ENCODE measurements at regions not wholly inside any gene's neighbourhood (a gene's known extent, or its start where the extent isn't known, plus 50 kb on each side); places are given as distances from the start of the nearest gene placed in this dataset.

DNA sequence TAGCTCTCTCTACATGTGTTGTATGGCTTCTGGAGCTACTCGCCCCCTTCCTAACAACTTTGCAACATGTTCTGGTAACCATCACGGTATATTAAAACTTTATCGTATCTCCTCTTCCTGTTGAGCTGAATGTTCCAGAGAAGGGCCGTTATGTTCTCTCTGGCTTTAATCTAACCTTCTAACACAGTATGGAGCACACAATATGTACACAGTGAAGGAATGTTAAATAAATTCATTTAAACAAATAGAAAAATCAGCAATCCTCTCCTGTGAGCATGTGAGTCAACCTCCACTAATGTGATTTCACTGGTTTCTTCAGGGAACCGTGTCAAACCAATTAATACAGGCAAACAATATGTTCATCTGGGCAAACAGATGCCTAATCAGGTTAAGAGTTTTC is 319.5 kb upstream of the OR4E1 start:
- H3K79me2 ChIP-seq (ENCODE audit: low read length), result no peaks in the 10 kb centered on the region
- CTCF ChIA-PET, result interaction anchor here (0.5 kb wide), 1 partner anchor 22 kb away, joined by 3 read pairs; no protein-coding TSS in a partner anchor
- no peak for ATAC-seq
- no peaks in the 10 kb centered on the region for H4K20me1 ChIP-seq (ENCODE audit: low read length)
- no peak overlapping the region for H3K4me2 ChIP-seq (ENCODE audit: low read length)
- H3K9me2 ChIP-seq (replicated peaks; ENCODE audit: low read length), result no peaks in the 10 kb centered on the region
- no peak overlapping the region for H3K9ac ChIP-seq (ENCODE audit: low read length)
- no peak overlapping the region for H3K27ac ChIP-seq (ENCODE audit: low read length)
- H3K27me3 ChIP-seq (ENCODE audit: low read length), result peaks cover 17% of the 10 kb centered on the region
- intact Hi-C loops (cut with micrococcal nuclease), result no loop called here
- no peak overlapping the region for H3K4me3 ChIP-seq (ENCODE audit: low read length)
- H2AFZ ChIP-seq (ENCODE audit: low read length), result no peak overlapping the region
- H3K4me1 ChIP-seq (ENCODE audit: insufficient read depth, low read length), result no peaks in the 10 kb centered on the region
- no peaks in the 10 kb centered on the region for H3K36me3 ChIP-seq (ENCODE audit: low read depth, low read length)
- H3F3A ChIP-seq (ENCODE audit: low read length, unreplicated experiment), result no peaks in the 10 kb centered on the region
- DNase-seq, result no peak
- BruUV-seq (replicated peaks), result no TSS peak
- H3K9me3 ChIP-seq (ENCODE audit: low read length), result no peaks in the 10 kb centered on the region
- TF ChIP-seq, protein P1, sequence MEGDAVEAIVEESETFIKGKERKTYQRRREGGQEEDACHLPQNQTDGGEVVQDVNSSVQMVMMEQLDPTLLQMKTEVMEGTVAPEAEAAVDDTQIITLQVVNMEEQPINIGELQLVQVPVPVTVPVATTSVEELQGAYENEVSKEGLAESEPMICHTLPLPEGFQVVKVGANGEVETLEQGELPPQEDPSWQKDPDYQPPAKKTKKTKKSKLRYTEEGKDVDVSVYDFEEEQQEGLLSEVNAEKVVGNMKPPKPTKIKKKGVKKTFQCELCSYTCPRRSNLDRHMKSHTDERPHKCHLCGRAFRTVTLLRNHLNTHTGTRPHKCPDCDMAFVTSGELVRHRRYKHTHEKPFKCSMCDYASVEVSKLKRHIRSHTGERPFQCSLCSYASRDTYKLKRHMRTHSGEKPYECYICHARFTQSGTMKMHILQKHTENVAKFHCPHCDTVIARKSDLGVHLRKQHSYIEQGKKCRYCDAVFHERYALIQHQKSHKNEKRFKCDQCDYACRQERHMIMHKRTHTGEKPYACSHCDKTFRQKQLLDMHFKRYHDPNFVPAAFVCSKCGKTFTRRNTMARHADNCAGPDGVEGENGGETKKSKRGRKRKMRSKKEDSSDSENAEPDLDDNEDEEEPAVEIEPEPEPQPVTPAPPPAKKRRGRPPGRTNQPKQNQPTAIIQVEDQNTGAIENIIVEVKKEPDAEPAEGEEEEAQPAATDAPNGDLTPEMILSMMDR (conservative IDR thresholded peaks at IDR 0.05; ENCODE audit: low read depth, low read length), result no peak
- TF ChIP-seq EZH2phosphoT487 (IDR thresholded peaks at IDR 0.05; ENCODE audit: borderline replicate concordance, low read length), result no peak
- TF ChIP-seq EZH2 (IDR thresholded peaks at IDR 0.05; ENCODE audit: low read length, unreplicated experiment), result no peak
- POLR2A ChIA-PET (ENCODE audit: unreplicated experiment), result no interaction called here

DNA sequence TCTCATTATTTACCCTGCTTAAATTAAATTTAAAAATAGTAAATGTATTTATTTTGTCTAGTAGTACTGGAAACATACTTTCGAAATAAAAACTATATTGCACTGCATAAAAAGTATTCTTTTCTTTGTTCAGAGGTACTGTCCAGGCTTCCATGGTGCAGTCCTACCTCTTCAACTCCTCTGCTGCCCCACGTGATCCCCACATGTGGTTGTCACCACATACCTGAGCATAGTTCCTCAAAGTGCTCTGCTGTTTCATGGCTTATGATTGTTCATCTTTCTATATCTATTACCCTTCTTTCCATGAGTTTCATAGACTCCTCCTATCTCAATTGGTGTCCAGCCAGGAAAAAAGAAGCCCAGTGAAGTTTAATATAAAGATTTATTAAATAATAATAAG is 317.5 kb upstream of the OR4E1 start:
- DNase-seq (no peak), ATAC-seq (no peak)
- Histone ChIP-seq H3F3A (ENCODE audit: low read length, unreplicated experiment) (no peaks in the 10 kb centered on the region), H3K4me2 (ENCODE audit: low read length) (no peak overlapping the region), H3K9me2 (replicated peaks; ENCODE audit: low read length) (no peaks in the 10 kb centered on the region), H3K36me3 (ENCODE audit: low read depth, low read length) (no peaks in the 10 kb centered on the region), H3K9me3 (ENCODE audit: low read length) (no peaks in the 10 kb centered on the region), H2AFZ (ENCODE audit: low read length) (no peak overlapping the region), H3K4me3 (ENCODE audit: low read length) (no peak overlapping the region), H4K20me1 (ENCODE audit: low read length) (no peaks in the 10 kb centered on the region), H3K27me3 (ENCODE audit: low read length) (peaks cover 17% of the 10 kb centered on the region), H3K9ac (ENCODE audit: low read length) (no peak overlapping the region), H3K79me2 (ENCODE audit: low read length) (no peaks in the 10 kb centered on the region), H3K27ac (ENCODE audit: low read length) (no peak overlapping the region), H3K4me1 (ENCODE audit: insufficient read depth, low read length) (no peaks in the 10 kb centered on the region)
- CTCF ChIA-PET, result interaction anchor here (0.7 kb wide), 1 partner anchor 940 kb away, joined by 3 read pairs; no protein-coding TSS in a partner anchor
- no TSS peak for BruUV-seq (replicated peaks)
- intact Hi-C loops (cut with micrococcal nuclease), result no loop called here
- TF ChIP-seq, protein P1 (conservative IDR thresholded peaks at IDR 0.05; ENCODE audit: low read depth, low read length), result no peak
- TF ChIP-seq EZH2phosphoT487 (IDR thresholded peaks at IDR 0.05; ENCODE audit: borderline replicate concordance, low read length) (no peak), EZH2 (IDR thresholded peaks at IDR 0.05; ENCODE audit: low read length, unreplicated experiment) (no peak)
- POLR2A ChIA-PET (ENCODE audit: unreplicated experiment), result no interaction called here

DNA sequence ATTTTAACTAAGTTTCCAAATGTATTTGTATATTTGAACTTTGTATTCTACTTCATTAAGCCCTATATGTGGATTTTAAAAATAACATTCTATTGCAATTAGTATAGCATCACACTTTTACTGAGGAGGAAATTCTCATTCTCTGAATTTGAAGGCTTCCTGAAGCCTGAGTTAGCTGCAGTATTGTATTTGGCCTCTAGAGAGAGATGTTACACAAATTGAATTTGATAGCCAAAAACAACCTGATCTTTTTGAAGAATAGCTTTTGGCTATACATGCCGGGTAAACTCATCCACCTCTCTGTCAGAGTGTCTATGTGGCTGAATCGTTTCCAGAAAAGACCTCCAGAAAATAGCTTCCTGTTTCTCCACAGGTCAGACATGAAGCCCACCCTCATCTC is 316.5 kb upstream of the OR4E1 start:
- no peak; the same call in 1 of the 2 replicates for ATAC-seq
- no peaks in the 10 kb centered on the region for H3K36me3 ChIP-seq (ENCODE audit: low read depth, low read length)
- H3K79me2 ChIP-seq (ENCODE audit: low read length), result no peaks in the 10 kb centered on the region
- H3K27me3 ChIP-seq (ENCODE audit: low read length), result peaks cover 17% of the 10 kb centered on the region
- BruUV-seq (replicated peaks), result no TSS peak
- H2AFZ ChIP-seq (ENCODE audit: low read length), result no peak overlapping the region
- no peaks in the 10 kb centered on the region for H4K20me1 ChIP-seq (ENCODE audit: low read length)
- H3K9me3 ChIP-seq (ENCODE audit: low read length), result no peaks in the 10 kb centered on the region
- peak; percentile 50 for DNase-seq
- no peak overlapping the region for H3K4me3 ChIP-seq (ENCODE audit: low read length)
- no peak overlapping the region for H3K4me2 ChIP-seq (ENCODE audit: low read length)
- H3K9ac ChIP-seq (ENCODE audit: low read length), result no peak overlapping the region
- H3K27ac ChIP-seq (ENCODE audit: low read length), result no peak overlapping the region
- H3K4me1 ChIP-seq (ENCODE audit: insufficient read depth, low read length), result no peaks in the 10 kb centered on the region; the same call in 1 of the 2 replicates
- no peaks in the 10 kb centered on the region for H3K9me2 ChIP-seq (replicated peaks; ENCODE audit: low read length)
- ChIA-PET CTCF (no interaction called here), POLR2A (ENCODE audit: unreplicated experiment) (no interaction called here)
- no peaks in the 10 kb centered on the region for H3F3A ChIP-seq (ENCODE audit: low read length, unreplicated experiment)
- TF ChIP-seq EZH2 (IDR thresholded peaks at IDR 0.05; ENCODE audit: low read length, unreplicated experiment) (no peak), EZH2phosphoT487 (IDR thresholded peaks at IDR 0.05; ENCODE audit: borderline replicate concordance, low read length) (no peak)
- TF ChIP-seq, protein P1 (conservative IDR thresholded peaks at IDR 0.05; ENCODE audit: low read depth, low read length), result peak; percentile 58
- intact Hi-C loops (cut with micrococcal nuclease), result no loop called here
